IPS DF 4.7 (cell line): ENCODE measurements at regions not wholly inside any gene's neighbourhood (a gene's known extent, or its start where the extent isn't known, plus 50 kb on each side); places are given as distances from the start of the nearest gene placed in this dataset.

Source experiments
- DNase-seq: peaks from one replicate; pipeline ENCODE4 v3.0.0-alpha.2; 2013; ENCODE audit warnings: low spot score; ENCODE audit errors: extremely low read depth

DNA sequence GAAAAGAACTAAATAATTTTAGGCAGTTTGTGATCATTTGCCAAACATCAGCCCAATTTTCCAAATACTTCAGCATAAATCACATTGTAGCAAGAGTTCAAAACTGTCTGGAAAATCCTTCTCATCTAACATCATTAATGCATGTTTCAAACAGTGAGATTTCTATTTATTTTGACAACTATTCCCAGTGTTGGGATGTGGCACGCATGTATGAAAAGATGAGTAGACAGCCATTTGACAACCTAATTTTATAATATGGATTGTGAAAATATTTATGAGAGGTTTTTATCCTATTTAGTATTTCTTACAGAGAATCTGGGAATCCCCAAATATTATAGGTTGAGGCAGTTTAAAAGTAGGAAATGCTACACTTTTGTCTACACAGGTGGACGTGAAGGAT lies 357.6 kb upstream of the ARID1B start:
- no peak for DNase-seq

DNA sequence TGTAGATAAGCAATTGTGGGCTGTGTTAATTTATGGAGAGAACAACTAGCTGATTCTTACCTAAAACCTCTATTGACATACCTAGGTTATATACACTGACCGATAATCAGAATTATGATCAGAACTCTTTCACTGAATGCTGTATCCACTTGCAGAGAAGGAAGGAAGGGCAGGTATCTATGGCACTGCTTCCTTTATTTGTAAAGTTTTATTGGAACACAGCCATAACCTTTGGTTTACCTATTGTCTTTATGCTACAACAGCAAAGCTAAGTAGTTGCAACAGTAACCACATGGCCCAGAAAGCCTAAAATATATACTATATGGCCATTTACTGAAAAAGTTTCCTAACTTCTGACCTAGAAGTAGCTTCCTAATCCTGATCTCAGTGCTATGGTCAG lies 358.9 kb upstream of the ARID1B start:
- no peak for DNase-seq

- DNase-seq = no peak
Measured at GRCh38 chr6:156416391-156416790, 360.8 kb upstream of the ARID1B start.

GRCh38 chr6:156413154-156413553 lies 364.0 kb upstream of the ARID1B start:
- no peak for DNase-seq

GRCh38 chr6:156410649-156411048 lies 366.5 kb upstream of the ARID1B start:
- no peak for DNase-seq

- no peak for DNase-seq
Measured at GRCh38 chr6:156408655-156409054, 368.5 kb upstream of the ARID1B start.

DNA sequence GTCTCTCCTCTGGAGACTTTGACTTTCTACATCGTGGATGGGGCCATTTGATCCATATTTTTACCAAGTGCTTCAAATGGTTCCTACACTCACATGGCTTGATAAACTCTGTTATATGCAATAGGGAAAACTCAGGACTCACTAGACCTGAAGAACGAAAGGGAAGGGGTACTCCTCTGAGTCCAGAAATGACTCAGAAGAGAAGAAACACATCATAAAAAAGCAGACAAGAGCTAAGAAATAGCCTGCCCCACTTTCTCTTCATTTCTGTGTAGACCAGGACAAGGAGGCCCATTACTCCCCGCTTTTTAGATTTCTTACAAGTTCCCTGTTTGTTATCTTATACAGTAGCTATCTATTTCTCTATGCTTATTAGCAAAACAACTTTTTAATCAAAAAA lies 369.8 kb upstream of the ARID1B start:
- no peak for DNase-seq

DNA sequence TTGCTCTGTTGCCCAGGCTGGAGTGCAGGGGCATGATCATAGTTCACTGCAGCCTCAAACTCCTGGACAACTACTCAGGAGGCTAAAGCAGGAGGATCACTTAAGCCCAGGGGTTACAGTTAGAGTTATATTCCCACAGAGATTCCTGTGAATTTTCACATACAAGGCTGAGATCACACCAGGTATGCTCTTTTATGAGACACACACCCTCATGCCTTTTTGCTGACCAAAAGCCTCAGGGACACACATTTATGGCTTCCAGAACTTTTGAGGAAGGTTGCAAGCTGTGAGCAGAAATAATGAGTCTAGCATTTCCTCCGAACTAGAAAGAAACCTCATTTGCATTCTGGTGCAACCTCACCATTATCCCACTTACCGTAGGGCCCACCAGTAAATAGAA lies 370.5 kb upstream of the ARID1B start:
- DNase-seq = no peak

- DNase-seq = no peak
Measured at GRCh38 chr6:156406099-156406498, 371.1 kb upstream of the ARID1B start.

- no peak for DNase-seq
Measured at GRCh38 chr6:156402628-156403027, 374.6 kb upstream of the ARID1B start.

DNA sequence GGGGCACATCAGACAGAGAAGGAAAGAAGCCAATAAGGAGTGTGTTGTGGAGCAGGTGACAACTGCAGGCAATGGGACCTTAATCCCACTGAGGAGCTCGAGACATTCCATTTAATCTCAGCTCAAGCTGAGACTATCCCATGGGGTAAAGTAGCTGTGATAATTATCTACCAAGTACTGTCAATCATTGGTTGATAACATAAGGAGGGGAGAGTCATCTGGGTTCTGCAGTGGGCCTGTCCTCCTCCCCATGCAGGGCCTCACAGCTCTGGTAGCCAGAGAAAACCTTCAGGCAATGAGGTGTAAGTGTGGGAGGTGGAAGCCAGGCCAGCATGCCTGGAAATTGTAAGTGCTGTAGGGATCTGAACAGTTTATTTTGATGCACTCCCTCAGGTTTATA lies 375.0 kb upstream of the ARID1B start:
- no peak for DNase-seq

- no peak for DNase-seq
Measured at GRCh38 chr6:156400487-156400886, 376.7 kb upstream of the ARID1B start.

- no peak for DNase-seq
Measured at GRCh38 chr6:156398966-156399365, 378.2 kb upstream of the ARID1B start.

DNA sequence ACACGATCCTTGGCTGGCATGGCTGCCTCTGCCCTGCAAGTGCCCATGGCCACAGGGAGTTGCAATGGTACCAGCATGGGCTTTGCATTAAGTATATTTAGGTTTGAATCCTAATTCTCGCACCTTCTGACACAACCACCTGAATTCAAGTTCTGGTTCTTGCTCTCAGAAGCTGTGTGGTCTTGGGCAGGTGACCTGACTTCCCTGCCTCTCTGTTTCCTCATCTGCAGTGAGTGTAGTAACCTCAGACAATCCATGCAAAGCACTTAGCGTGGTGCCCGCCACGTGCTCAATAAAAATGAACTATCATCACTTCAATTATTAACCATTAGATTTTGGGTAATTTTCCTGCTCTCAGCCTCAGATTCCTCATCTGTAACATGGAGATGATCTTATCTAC lies 378.8 kb upstream of the ARID1B start:
- no peak for DNase-seq

- no peak for DNase-seq
Measured at GRCh38 chr6:156396791-156397418, 380.3 kb upstream of the ARID1B start.

DNA sequence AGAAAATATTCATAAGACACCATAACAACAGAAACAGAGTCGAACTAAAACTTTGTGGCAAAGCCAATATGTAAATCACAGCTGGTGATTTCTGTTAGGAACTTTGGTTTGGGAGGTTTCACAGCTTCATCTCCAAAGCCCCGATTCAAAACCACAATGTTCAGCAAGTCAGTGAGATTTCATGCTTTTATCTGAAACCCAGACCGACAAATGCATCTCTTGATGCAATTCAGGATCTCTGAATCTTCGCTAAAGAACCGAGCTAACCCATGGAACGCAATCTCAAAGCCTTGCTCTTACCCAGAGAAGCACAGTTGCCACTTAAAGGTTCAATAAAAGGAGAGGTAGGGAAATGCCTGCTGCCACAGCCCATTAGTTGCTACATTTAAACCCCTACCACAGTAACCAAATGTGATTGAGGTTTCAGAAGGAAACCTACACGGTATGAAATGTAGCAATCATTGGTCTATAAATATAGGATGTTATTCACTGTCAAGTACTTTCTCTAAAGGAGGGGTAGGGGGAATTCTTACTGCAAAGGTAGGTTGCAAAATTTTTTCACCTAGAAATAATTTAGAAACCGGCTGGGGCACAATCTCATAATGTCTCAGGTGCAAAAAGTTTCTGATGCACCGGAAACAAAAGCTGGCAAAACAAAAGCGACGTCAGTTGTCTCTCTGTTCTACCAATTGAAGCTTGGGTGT lies 381.0 kb upstream of the ARID1B start:
- DNase-seq = no peak

GRCh38 chr6:156395276-156395675 lies 381.9 kb upstream of the ARID1B start:
- no peak for DNase-seq

DNA sequence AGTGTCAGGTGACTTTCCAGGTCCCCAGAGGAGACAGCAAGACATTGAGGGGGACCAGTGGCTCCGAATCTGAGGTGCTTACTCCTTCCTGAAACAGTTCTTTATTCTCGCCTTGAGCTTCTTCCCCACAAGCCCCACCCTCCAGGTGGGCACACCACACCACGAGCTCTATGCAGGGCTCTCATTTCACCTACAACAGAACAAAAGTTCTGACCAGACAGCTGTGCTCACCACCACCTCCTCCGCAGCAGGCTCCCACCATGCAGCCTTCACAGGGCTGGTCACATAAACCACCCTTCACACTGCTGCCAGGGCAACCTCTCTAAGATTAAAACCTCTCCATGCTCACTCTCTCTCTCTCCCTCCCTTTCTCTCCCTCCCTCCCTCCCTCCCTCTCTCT lies 384.5 kb upstream of the ARID1B start:
- no peak for DNase-seq

DNA sequence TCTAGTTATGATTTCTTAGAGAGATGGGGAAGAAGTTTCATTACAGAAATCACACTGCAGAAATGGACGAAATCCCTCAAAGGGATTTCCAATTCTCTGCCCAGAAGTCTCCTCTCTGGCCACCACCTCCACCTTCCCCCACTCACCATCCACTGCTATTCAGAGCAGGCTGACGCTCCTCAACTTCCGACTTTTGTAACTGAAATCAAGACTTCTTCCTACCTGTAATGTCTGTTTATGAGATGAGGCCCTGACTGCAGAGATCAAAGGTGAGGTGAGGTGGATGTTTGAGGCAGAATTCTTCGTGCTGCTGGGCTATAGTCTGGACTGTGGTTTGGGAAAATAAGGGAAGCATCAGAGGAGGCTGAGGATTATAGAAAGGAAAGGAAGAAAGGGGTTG lies 385.2 kb upstream of the ARID1B start:
- DNase-seq = no peak

- DNase-seq = no peak
Measured at GRCh38 chr6:156391061-156391672, 386.0 kb upstream of the ARID1B start.

- no peak for DNase-seq
Measured at GRCh38 chr6:156390621-156391020, 386.6 kb upstream of the ARID1B start.

DNA sequence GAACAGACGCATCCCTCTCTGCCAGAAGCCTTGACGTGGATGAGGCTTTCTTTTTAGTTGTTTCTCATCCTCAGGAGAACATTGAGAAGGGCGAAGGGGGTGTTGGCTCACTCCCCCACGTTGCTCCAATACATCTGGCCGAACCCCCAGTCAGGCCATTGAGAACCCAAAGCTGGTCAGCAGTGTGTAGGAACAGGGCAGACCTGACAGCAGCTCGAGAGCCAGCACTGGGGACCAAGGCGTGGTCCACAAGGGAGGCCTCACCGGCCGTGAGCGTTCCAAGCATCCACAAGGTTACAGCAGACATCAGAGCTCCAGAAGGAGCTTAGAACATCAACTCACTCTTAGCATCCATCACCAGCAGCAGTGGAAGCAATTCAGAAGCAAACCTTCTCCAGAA lies 387.9 kb upstream of the ARID1B start:
- no peak for DNase-seq

DNA sequence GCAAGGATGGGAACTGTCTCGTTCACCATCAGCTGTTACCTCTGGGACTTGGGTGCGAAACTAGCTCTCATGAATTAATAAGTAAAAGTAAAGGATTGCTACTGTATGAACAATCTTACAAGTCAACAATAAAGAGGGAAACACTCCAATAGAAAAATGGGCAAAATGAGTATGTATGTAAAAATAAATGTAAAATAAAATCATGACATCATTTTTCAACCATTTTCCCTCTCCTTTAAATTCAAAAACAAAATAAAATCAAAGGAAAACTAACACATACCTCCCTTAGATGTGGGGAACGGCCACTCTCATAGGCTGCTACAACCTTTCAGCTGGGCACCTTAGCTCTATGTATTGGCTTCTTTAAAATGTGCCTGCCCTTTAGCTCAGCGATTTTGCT lies 389.7 kb upstream of the ARID1B start:
- DNase-seq = no peak
